GM19023 (cell line): ENCODE measurements at regions not wholly inside any gene's neighbourhood (a gene's known extent, or its start where the extent isn't known, plus 50 kb on each side); places are given as distances from the start of the nearest gene placed in this dataset.
"Not testable (repeated sequence)": the region's sequence is repeated elsewhere in the genome, so short reads cannot be mapped to it uniquely, and the experiment has no call there.

Source experiments
- ATAC-seq: cut with Tn5 transposase; IDR thresholded peaks from one replicate; pipeline ENCODE4 v1.9.1; 2021; ENCODE audit warnings: mild to moderate bottlenecking, moderate library complexity; ENCODE audit not compliant: unreplicated experiment

DNA sequence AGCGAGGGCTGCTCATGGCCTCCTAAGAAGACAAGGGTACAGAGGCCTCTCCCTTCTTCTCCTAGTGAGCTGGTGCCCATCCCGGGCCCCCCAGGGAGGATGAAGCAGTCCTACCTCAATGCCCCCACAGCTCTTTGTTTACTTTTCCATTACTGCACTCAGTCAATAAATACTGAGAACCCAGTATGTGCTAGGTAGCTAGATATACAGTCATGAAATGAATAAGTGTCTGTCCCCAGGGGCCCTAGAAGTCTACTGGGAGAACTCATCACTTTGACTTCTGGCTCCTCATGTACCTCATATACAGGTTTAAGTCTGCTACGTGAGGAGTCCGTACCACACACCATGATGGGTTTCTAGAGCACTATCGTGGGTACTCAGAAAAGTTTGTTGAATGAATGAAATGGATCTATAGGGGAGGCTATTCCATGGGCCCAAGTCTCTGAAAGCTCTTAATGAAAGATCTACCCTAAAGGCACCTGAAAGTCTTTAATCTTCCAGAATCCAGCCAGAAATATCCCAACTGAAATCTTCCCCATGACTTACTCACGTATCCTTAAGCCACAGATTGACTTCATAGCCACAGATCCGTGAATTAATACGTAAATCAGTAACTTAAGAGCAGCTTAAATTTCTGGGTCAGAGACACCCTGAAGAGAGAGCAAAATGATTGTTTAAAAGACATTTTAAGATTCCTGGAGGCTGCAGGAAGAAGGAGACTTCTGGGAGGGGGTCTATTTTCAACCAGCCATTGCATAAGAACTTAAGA is 51.6 kb upstream of the POMP start:
- no peak for ATAC-seq

- ATAC-seq, result no peak
Measured at GRCh38 chr13:28606466-28606865, 52.5 kb upstream of the POMP start.

GRCh38 chr13:28605147-28605546 is 53.8 kb upstream of the POMP start:
- ATAC-seq, result not testable (repeated sequence)

- no peak for ATAC-seq
Measured at GRCh38 chr13:28603043-28603664, 55.8 kb upstream of the POMP start.

DNA sequence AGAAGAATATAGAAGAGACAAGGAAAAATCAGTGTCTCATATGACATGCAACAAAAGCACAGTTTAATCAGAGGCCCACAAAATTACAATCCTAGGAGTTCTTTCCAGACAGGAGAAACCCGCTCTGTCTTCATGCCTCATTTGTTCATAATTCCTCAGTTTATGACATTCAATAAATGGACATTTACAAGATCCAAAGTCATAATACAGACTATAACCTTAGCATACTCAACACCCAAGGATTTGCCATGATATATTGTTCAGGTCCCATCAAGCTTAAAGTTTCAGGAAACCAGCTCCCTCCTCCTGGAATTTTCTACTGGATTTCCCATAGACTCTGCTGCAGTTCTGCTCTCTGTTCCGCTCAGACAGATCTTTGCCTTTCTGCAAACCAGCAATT is 56.4 kb upstream of the POMP start:
- no peak for ATAC-seq

DNA sequence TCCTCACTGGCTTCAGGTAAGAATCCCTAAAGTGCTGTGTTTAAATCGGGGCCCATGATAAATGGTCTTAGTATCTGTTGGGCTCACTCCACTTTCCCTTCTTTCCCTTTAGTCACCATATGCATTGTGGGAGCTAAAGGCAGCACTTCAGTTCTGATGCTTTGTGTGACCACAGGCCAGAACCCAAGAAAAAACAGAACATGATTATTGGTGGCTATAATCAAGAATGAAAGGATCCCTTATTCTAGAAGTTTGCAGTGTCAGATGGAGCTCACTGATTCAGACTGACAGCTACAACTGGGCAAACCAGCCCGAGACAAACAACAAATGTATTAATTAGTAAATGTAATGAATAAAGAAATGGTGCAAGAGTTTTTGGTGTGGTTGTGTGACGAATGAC is 57.3 kb upstream of the POMP start:
- ATAC-seq, result no peak

DNA sequence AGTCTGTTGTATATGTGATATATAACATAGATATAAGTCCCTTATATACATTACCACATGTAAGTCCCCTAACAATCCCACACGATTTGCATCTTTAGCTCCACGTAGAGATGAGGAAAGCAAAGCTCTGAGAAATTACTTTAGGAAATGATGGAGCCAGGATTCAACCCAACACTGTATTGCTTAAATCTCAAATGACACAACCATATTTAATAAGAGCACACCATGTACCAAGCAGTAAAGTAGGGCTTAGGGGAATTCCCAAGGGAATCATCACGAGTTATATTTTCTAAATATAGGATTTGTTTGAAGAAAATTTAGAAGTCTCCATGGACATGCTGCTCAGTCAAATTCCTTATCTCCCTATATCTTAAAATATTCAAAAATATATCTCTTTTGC is 61.3 kb upstream of the POMP start:
- no peak for ATAC-seq

DNA sequence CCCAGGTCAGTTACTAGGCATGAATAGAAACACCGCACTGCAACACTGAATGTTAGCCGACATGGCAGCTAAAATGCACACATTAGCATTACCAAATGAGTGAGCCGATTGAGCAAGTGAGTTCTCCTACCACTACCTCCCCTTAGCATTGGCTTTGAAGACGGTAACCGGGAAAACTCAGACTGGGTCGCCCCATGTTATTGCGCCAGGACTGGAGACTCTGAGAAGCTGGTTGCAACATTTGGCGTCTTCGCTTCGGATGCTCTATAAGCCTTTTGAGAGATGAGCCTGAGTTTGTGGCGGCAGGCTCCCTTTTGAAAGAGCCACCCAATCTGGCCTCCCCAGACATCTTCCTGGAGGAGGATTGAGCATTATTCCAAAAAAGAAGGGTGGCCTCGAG is 68.5 kb upstream of the POMP start:
- ATAC-seq, result no peak

DNA sequence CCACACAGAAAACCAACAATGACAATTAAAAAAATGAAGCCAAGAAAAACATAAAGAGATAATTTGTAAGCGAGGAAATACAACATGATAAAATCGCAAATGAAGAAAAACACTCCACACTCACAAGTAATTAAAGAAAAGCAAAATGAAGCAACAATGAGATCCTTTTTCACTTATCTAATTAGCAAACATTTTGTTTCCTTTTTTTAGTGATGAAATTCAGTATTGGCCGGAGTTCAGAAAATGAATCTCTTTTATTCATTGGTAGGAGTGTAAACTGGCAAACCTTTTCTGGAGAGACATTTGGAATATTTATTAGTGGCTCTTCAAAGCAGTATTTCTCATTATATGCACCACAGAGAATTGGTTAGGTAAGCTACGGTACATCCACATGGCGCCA is 70.6 kb upstream of the POMP start:
- ATAC-seq, result no peak

GRCh38 chr13:28587174-28587540 is 71.8 kb upstream of the POMP start:
- no peak for ATAC-seq

DNA sequence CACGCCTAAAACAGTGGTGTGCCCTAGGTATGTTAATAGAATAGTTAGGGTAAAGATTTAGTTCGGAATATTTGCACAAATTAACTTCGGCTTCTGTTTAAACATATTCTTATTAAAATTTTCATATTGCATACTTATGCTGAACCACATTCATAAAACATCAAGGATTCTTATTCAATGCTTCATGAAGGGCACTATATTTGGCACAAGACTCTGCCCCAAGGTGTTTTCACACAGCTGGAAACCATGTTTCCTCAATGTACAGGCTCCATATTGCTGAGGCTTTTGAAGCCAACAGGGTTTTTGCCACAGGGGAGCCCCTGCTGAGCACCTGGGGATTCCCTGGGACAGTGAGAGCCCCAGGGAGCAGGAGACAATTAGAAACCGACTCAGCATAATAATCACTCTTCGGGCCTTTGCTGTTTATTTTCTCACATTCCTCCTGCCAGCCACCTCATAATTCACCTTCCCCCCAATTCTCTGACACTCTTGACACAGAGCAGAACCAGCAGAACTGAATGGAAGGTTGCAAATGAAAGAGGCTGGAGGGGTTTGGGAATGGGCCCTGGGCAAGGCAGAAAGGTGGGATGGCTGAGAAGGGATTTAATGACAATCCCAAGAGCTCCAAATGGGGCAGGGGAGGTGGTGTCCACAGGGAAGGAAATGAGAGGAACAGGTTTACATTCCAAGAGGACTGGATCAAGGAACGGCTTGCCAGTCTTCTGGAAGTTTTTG is 72.3 kb upstream of the POMP start:
- ATAC-seq, result no peak

DNA sequence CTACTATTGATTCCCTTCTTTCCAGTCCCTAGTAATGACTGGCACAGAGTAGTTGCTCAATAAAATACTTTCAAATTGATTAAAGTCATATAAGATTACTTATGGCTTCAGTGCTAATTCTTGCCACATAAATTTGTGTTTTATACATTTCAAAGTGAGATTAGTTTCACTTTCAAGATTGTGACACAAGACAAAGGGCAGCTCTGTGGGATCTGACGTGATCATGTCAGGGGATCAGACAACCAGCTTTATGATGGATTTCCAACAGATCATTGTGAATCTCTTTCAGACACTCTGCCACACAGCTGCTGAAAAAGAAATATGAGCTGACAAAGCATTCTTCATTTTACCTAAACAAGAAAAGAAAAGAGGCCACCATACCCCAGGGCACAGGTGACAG is 73.4 kb upstream of the POMP start:
- no peak for ATAC-seq

GRCh38 chr13:28584873-28585381 is 74.0 kb upstream of the POMP start:
- ATAC-seq, result no peak

DNA sequence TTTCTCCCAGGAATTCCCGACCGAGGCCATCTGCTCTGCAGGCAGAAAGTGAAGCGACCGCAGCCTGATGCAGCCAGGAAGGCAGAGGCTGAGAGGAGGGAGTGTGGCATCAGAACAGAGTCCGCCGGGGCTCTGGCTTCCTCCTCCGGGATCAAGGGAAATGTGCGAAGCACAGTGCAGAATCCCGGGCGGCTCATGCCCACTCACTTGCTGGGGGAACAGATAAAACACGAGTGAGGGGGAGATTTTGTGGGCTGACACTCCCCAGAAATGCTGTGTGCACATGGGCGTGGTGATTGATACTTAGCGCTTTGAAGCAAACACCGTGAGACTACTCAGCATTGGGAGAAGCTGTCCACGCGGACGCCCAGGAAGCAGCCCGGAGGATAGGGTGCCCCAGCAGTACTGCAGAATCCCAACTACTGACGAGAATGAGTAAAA is 75.3 kb upstream of the POMP start:
- ATAC-seq, result no peak

DNA sequence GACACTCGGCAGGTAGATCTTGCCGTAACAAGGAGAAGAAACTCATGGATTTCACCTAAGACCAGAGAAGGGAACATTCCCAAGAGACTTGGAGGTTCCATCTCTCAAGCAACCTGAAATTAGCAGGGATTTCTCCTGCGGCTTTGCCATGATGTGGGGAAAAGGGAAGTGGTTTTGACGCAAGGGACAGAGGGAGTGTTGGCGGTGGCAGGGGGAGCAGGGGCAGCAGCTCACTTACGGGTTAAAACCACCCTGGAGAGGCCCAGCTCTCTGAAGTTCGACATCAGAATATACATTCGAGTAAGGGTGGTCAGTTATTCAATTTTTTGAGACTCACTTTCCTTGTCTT is 76.1 kb upstream of the POMP start:
- no peak for ATAC-seq

DNA sequence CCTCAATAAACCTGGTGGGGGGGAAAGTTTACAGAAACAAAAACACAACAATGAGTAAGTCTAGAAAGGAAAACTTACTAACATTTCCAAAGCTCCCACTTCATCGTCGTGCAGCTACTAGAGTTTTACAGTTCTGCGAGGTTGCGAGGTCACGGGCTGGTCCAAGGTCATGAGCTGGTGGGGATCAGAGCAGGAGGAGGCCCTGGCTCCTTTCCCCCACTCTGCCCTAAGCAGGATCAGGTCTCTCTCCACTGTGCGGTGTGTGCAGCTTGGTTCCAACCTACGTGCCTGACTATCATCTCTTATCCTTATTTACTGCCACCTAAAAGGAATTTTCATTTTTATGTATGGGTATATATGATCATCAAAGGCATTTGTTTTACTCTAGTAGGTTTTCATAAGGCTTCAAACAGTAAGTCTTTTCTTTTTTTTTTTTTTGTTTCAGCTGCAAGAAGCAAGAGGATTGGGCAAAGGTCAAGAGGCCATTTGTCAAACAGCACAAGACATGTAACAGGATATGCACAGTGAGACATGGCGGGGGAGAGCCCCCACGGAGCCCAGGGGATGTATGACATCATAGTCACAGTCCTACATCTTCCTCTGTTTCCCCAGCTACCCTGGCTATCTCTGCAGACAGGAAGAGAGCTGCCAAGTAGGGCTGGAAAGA is 76.6 kb upstream of the POMP start:
- ATAC-seq, result peak; percentile 74

DNA sequence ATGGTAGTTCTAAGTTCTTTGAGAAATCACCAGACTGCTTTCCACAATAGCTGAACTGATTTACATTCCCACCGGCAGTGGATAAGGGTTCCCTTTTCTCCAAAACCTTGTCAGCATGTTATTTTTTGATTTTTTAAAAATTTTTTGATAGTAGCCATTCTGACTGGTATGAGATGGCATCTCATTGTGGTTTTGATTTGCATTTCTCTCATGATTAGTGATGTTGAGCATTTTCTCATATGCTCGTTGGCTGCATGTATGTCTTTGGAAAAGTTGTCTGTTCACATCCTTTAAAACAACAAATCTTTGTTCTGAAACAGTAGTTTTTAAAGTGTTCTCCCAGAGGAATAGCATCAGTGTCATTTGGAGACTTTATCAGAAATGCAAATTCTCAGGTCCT is 77.5 kb upstream of the POMP start:
- no peak for ATAC-seq

GRCh38 chr13:28579736-28580135 is 79.2 kb upstream of the POMP start:
- no peak for ATAC-seq

- ATAC-seq, result no peak
Measured at GRCh38 chr13:28579322-28579721, 79.6 kb upstream of the POMP start.

DNA sequence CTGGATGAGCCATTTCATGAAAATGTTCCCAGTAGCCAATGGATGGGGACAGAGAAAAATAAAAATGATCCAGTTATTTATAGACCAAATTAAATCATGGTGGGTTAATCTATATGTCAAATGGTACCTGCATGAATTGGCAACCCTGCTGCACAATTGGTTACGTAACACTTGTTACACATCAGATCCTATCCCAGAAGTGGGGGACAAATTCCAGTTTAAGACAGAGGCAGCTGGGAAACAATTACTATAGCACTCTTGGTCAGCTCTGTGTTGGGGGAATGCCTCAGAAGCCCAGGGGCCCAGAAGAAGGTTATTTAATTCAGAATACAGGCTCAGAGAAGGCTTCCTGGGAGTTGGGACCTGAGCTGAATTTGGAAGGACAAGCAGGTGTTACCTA is 81.1 kb upstream of the FLT1 start:
- ATAC-seq, result no peak

- peak; percentile 69 for ATAC-seq
Measured at GRCh38 chr13:28575200-28575599, 80.3 kb upstream of the FLT1 start.
